Hypothalamus (tissue), 51 donors: ENCODE measurements at regions not wholly inside any gene's neighbourhood (a gene's known extent, or its start where the extent isn't known, plus 50 kb on each side); places are given as distances from the start of the nearest gene placed in this dataset.

ENCODE experiments used
- DNase-seq, 51 donors: peaks; one replicate each; lab custom pipeline; 2025; lab: John Stamatoyannopoulos, UW

DNA sequence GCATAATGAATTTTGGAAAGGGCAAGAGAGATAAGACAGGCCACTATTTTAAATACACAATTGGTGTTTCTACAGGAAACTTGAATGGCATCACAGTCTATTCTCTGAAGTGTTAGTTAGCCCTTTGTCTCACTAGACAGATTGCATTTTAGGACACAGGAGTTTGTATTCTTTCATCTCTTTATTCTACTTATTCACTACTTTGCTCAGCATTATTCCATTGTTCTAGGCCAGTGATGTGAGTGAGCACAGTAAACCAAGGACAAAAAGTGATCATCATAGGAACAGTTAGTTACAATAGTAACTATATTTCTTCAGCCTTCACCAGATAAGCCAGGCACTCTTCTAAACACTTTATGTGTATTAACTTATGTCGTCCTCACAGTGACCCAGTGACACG lies 150.2 kb upstream of the SLCO3A1 start:
- no peak for DNase-seq

DNA sequence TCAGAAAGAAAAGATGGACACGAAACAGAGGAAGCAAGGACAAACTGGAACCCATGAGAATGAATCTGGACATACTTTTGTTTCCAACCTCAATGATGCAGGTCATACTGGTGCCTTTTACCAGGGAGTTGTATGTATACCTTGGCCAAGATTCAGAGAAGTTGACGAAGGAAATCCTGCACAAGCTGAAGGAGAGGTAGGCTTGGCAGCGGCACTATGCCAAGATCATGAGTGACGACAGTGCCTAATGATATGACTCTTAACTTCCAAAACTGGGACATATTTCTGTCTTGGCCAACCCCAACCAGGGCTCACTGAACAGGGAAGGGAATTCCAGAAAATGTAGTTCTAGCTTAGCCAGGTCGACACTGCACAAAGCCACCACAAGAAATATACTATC lies 149.2 kb upstream of the SLCO3A1 start:
- DNase-seq, result no peak

DNA sequence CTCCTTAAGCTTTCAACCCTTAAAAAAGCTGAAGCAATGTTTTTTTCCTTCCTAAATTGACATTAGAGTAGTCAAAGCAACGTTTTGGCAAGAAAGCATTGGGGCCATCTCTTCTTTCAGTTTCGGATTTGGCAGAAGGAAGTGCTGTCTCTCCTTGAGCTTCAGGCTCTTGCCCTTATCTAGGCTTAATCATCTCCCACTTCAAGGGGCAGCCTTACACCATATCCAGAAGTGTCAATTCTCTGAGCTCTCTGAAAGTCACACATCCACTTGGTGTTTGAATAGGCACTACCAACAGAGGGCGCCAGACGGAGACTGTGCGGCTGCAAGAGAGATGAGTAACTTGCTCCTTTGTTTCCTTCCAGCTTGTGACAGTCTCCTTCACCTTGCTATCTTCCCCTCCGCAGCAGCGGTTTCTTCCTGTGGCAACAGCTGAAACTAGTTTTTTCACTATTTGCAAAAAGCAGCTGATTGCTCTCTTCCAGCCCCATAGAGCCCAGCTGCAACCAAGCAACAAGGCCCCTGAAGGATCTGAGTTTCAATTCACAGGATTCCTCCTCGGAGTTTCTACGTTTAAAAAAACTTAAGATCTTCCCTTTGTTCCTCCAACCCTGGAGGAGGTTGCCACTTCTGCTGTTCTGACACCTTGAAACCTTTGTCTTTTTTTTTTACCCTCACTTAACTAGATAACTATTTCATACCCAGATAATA lies 147.0 kb upstream of the SLCO3A1 start:
- DNase-seq, result peak in 46 of 51 donors; percentile 4 to 90 (median 53)

DNA sequence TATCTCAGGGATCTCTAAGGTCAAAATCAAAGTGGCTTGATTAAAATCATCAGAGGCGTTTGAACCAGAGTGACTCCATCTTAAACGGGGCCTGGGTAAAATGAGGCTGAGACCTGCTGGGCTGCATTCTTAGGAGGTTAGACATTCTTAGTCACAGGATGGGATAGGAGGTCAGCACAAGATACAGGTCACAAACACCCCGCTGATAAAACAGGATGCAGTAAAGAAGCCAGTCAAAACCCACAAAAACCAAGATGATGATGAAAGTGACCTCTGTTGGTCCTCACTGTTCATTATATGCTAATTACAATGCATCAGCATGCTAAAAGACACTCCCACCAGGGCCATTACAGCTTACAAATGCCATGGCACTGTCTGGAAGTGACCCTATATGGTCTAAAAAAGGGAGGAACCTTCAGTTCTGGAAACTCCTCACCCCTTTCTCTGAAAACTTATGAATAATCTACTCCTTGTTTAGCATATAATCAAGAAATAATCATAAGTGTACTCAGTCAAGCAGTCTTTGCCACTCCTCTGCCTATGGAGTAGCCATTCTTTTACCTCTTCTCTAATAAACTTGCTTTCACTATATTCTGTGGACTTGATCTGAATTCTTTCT lies 143.3 kb upstream of the SLCO3A1 start:
- DNase-seq, result no peak

DNA sequence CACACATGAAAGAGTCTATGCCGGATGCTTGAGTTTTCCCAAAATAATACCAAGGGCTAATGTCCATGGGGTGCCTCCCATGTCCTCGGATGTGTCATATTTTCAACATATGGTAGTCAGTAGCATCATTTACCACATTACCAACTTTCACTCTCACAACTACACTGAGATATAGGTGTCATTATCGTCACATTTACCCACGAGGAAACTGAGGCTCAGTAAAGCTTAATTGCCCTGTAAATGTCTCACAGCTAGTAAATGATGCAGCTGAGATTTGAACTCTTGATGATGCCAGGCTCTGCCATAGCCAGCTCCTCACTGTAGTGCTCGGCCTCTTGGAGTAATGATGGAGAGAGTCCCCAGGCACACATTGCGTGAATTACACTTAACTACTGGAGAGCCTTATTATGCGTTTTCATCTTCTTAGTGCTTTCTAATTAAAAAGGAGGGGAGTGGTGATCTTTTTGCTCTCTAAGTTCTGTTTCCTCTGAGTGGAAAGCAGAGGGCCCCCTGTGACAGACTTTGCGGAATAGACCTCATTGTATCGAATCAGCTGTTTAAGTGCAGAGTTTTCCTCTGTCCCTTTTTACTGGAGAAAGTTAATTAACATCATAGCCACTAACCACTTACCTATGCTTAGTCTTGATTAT lies 142.0 kb upstream of the SLCO3A1 start:
- peak in 1 of 51 donors; percentile 5 for DNase-seq

DNA sequence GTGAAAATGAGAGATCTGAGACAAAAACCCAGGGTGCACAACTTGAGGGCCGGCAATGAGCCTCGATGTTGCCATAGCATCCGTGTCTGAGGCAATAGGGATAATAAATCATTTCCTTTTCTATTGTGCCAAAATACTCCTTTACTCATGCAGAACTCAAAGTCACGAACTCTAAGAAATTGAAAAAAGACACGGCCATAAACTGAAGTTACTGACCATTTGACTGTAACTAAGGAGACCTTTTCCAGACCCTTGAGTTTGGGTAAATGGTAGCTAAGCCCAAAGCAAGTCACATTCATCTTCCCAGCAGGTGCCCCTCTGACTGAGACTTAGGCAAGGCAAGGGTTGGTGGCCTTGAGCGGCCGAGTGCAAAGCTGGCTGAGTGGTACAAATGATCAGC lies 141.2 kb upstream of the SLCO3A1 start:
- no peak for DNase-seq

DNA sequence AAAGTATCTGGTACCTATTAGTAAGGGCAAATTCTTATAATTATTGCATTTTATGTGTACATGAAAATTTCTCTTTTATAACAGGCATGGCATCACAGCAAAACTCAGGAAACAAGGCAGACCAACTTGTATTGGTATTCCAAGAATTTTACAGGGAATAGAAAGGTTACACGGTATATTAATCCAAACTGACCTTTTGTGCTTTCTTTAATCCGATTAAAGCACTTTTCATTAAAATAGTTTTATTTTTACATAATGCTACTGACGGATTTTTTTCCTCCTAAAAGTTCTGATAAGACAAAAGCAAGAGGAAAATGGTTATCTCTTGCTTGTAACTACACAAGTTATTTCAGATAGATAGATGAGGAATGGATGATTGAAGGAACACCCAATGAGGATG lies 137.0 kb upstream of the SLCO3A1 start:
- DNase-seq, result no peak

DNA sequence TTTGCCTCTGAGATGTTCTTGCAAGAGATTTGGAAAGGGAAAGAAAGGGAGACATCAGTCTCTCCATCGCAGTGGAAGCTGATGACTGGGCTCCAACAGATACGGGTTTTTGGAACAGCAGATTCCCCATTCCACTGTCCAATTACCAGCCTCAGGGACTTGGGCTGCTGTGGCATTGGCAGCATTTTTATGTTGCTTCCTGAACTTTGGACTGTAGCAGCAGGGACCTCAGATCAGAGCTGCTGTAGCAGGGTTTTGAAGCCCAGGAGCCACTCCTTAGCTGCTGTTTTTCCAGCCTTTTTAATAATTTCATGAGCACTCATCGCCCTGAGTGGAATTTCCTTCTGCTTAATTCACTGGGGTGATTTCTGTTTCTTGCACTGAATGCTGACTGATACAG lies 135.7 kb upstream of the SLCO3A1 start:
- DNase-seq, result no peak

DNA sequence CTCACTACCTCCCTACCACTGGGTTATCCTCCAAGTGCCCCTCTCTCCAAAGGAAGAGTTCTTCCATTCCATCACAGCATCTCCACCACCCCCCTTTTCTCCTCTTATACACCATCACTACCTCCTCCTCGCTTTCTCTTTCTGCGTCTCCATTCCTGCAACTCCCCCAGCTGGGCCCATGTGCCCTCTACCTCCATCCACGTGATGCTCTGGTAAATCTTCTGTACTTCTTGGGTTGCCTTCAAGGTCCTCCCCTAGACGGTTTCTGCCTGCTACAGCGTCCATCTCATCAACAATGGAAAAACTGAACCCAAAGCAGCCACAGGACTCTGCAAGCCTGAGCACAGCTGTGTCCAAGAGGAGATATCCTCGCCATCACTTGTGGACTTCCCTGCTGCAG lies 129.5 kb upstream of the SLCO3A1 start:
- DNase-seq, result no peak

DNA sequence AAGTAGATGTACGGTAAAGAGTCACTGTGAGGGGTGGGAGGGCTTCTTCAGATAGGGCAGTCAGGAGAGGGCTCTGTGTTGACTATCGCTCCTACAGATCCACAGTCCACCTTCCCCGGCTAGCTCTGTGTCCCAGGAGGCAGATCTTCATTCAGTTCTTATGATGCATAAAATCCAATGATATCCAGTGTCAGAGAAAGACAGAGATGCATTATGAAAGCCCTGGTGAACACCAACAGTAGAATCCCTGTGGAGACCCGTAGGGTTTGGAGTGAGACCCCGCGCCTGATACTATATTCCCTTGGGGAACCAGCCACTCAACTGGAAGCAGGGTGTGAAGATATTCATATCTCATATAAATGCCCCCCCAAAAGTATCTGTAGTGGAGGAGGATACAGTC lies 119.8 kb upstream of the SLCO3A1 start:
- no peak for DNase-seq

DNA sequence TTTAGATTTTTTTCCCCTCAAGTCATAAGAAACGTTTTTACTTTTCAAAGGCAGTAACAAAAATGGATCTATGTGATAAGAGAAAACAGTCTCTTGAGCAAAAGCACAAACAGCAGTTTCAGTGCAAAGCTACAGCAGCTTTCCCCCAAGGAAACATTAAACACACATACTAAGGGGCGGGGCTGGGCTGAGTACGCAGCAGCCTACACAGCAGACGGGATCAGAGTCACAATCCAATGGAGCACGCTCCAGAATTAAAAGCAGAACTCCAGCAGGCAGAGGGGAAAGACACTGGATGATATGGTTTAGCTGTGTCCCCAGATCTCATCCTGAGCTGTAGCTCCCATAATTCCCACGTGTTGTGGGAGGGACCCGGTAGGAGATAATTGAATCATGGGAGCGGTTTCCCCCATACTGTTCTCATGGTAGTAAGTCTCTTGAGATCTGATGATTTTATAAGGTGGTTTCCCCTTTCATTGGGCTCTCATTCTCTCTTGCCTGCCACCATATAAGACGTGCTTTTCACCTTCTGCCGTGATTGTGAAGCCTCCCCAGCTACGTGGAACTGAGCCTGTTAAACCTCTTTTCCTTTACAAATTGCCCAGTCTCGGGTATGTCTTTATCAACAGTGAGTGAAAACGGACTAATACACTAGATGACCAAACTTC lies 116.2 kb upstream of the SLCO3A1 start:
- DNase-seq, result peak in 1 of 51 donors; percentile 5

DNA sequence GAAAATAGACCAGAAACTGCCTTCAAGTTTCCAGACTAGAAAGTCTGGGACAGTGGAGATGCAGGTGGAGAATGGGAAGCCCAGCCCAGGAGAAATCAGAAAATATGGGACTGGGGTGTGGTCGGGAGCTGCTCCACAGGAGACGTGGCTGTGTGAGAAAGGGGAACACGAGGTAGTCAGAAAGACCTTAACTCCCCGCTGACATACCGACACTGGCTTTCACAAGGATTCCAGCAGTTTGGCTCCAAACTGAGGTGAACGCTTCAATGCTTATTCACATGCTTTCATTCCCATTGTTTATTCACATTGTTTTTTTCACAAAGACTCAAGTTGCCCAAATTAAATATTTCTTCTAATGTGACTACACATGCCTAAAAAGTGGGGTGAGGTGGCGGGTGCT lies 111.5 kb upstream of the SLCO3A1 start:
- no peak for DNase-seq

DNA sequence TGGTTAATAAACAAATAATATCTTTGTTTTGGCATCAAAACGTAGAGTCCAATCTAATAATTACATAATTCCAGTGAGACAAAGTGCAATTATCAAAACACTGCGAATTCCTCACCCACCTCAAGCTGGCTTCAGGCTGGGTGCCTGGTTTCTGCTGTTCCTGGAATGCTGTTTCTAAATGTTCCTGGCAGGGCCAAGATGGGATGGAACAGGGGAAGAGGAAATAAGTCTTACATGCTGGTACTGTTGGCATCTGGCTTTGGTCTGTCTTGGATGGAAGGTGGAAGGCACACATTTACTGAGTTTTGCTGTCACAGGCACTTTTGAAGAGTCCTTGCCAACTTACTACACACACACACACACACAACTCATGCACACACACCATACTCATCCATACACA lies 101.9 kb upstream of the SLCO3A1 start:
- DNase-seq, result peak in 2 of 51 donors; percentile 75 to 78

DNA sequence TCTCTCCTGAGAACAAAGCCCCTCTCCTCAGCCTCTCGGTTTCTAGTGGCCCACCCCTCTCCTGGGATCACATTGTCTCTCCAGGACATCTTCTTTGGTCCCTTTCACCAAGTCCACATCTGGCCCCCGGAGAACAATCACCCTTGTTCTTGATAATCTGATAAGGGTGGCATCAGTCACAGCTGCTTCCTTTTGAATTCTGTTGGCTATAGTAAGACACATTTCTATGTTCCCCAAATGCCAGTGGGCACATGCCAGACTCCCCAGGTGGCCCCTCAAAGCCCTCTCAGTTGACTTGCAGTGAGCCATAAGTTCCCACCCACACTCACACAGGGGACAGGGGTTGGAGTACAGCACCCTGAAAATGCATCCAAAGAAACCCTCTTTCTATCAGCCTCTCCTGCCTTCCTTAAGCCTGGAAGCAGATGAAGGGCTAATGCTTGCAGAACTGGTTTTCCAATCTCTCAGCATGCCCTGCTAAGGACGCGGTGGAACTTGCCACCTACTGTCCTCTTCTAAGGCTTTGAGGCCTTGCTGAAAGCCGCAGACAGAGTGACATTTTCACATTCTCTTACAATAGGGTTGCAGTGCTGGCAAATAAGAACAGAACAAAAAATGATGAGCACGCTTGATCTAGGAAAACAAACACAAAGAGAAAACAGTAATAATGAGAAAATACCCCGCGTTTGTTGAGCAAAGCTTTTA lies 101.3 kb upstream of the SLCO3A1 start:
- DNase-seq, result peak in 24 of 51 donors; percentile 3 to 85 (median 30)

DNA sequence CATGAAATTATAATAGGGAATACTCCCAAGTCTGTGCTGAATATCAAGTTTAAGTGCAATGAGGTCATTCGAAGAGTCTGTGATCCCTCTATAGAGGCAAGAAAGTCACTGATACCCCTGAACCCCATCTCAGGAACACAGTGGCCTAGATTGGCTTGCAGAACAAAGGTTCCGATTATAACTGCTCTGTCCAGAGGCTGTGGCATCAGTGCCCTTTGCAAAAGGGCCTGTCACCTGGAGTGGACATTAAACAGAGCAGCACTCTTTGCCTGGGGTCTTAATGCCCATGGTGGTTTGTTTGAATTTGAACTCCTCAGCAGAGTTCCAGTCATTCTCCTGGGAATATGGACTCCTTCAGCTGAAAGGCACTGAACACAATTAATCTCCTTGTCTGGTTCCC lies 93.9 kb upstream of the SLCO3A1 start:
- DNase-seq, result no peak

DNA sequence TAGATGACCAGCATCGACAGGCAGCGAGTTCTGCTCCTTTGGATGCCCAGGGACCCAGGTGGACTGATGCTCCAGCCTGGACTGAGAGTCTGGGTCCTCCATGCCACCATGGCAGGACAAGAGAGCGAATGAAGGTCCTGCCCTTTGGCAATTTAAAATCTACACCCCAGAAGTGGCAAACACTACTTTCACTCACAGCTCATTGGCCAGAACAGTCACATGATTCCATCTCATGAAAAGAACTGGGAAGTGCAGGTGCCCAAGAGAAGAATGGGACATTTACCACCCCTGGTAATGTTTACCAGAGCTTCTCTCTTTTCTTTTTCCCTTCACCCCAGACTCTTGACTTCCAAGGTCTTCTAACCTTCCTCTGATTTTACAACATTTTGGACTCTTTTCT lies 87.8 kb upstream of the SLCO3A1 start:
- DNase-seq, result no peak

DNA sequence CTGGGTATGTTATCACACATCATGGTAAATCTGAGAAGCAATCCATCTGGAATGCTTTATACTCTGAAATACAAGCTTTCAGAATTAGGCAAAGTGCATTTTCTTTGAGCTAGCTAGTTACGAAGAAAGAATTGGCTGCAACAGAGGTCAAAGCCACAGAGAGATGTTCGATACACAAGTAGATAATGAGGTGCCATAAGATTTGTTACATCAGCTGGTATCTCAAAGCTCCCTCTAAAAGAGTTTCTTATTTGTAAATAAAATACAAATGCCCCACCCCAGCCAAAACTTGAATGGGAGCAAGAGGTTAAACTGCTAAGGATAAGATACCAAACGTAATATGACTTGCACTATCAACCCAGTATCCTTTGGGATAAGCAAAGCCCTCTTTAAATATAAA lies 84.0 kb upstream of the SLCO3A1 start:
- DNase-seq, result no peak

DNA sequence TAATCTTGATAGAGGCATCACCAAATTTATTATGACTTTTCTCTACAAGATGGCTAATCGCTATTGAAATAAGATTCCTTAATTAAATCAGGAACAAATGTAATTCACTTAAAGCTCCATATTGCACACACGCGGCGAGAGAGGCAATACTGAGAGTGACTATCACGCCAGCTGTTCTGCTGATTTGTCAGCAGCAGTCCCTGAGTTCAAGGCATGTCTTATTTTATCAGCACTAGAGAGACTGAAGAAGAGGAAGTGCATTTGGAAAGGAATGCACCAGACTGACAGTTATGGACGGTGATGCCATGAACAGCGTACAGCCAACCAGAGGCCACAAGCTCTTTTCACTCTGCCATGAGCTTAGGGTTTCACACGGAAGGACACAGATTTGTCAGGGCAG lies 83.6 kb upstream of the SLCO3A1 start:
- no peak for DNase-seq

DNA sequence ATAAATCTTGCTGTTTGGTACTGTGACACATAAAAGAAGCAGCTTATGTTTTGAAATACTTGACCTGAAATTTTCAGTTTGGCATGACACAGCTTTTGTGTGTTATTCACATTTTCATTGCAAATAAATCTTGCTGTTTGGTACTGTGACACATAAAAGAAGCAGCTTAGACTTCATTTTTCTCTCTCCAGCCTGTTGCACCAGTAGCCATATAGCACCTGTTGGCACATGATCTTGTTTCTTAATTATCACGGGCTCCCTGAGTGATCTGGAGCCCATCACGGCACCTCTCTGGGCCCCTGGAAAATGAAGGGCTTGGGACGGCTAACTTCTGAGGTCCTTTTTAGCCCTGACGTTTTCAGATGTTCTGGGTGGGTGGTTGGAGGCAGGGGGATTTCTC lies 77.4 kb upstream of the SLCO3A1 start:
- DNase-seq, result no peak

DNA sequence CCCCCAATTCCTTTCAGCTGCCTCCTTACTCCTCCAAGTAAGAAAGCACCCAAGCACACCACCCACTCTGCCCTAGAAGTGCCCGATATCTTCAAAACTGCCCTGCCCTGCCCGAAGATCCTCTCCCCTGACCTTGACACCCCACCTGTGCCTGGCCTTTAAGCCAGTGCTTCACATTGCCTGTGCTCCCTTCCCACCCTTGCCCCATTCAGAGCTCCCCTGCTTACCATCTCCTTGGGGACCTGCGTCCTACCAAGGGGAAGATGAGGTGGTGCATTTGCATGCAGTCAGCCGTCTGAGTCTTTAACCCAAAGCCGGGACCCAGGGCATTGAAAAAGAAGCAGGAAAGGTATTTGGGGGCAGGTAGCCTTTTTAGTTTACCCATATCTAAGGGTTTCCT lies 73.5 kb upstream of the SLCO3A1 start:
- no peak for DNase-seq

DNA sequence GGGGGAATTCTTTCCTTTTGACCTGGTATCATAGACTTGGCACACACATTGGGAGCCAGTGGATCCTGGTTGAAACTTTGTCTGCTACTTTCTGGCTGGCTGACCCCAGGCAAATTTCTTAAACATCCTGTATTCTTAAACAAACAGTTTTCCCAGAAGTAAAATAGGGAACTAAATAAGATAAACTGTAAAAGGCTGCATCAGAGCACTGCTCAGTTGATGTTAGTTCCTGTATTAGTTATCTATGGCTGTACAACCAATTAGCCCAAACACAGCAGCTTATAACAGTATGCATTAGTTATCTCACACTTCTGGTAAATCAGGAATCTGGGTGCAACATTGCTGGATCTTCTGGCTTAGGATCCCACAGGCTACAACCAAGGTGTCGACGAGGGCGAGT lies 73.1 kb upstream of the SLCO3A1 start:
- no peak for DNase-seq
